CD14-positive monocyte (primary cell): ENCODE measurements at regions not wholly inside any gene's neighbourhood (a gene's known extent, or its start where the extent isn't known, plus 50 kb on each side); places are given as distances from the start of the nearest gene placed in this dataset.

ENCODE experiments used
- DNase-seq, 3 donors: peaks; one replicate each; pipeline ENCODE4 v3.0.0-alpha.2; 2011 to 2022
- H2AFZ ChIP-seq: 2 replicates; pipeline ENCODE4 v1.6.0; 2012; ENCODE audit warnings: mild to moderate bottlenecking, low read depth, low read length, inconsistent platforms; ENCODE audit not compliant: insufficient read depth, poor library complexity, severe bottlenecking
- H3K27ac ChIP-seq, 2 donors: 1 replicate in 1 of 2; 2 replicates in 1 of 2; pipeline ENCODE4 v1.5.1; 2012 to 2013; ENCODE audit warnings: low read length in 2 of 2, control low read depth in 1 of 2, inconsistent platforms in 1 of 2, low read depth in 1 of 2, mild to moderate bottlenecking in 1 of 2
- H3K27me3 ChIP-seq, 2 donors: one replicate each; pipeline versions ENCODE4 v1.6.0 to v1.6.1; 2011 to 2013; ENCODE audit warnings: low read length in 2 of 2; ENCODE audit not compliant: control insufficient read depth in 2 of 2, insufficient read depth in 2 of 2
- H3K36me3 ChIP-seq, 2 donors: replicated peaks in 1 of 2; 1 replicate in 1 of 2; 2 replicates in 1 of 2; pipeline versions ENCODE4 v1.5.1 to v1.6.1; 2012 to 2013; ENCODE audit warnings: low read length in 2 of 2, control low read depth in 1 of 2, inconsistent platforms in 1 of 2, mild to moderate bottlenecking in 1 of 2; ENCODE audit not compliant: insufficient read depth in 2 of 2, control insufficient read depth in 1 of 2
- H3K4me1 ChIP-seq, 2 donors: 1 replicate in 1 of 2; 2 replicates in 1 of 2; pipeline versions ENCODE4 v1.5.1 to v1.6.1; 2012 to 2013; ENCODE audit warnings: low read length in 2 of 2, control low read depth in 1 of 2, inconsistent platforms in 1 of 2, mild to moderate bottlenecking in 1 of 2, moderate library complexity in 1 of 2; ENCODE audit not compliant: insufficient read depth in 2 of 2, control insufficient read depth in 1 of 2
- H3K4me2 ChIP-seq: replicated peaks from 2 replicates; pipeline ENCODE3; 2012; ENCODE audit warnings: low read length, moderate library complexity, mild to moderate bottlenecking; ENCODE audit not compliant: poor library complexity, severe bottlenecking; ENCODE audit errors: extremely low read depth
- H3K4me3 ChIP-seq, 3 experiments: fragments of 200-600 bp in 1 of 3; sonication (generic) in 1 of 3; replicated peaks in 1 of 3; 1 replicate in 2 of 3; 2 replicates in 1 of 3; pipeline ENCODE4 v1.5.1; 2011 to 2013; ENCODE audit warnings: low read length in 3 of 3, mild to moderate bottlenecking in 3 of 3, control low read depth in 2 of 3, low read depth in 2 of 3, inconsistent platforms in 1 of 3, moderate library complexity in 1 of 3
- H3K79me2 ChIP-seq: 2 replicates; pipeline ENCODE4 v1.6.0; 2012; ENCODE audit warnings: mild to moderate bottlenecking, control low read depth, inconsistent platforms, low read length, moderate library complexity; ENCODE audit not compliant: insufficient read depth
- H3K9ac ChIP-seq: 2 replicates; pipeline ENCODE4 v1.6.0; 2017; ENCODE audit warnings: low read length, mild to moderate bottlenecking; ENCODE audit not compliant: insufficient read depth, poor library complexity, severe bottlenecking
- H3K9me3 ChIP-seq, 2 donors: replicated peaks in 1 of 2; 1 replicate in 1 of 2; 2 replicates in 1 of 2; pipeline versions ENCODE4 v1.5.1 to v1.6.1; 2012 to 2013; ENCODE audit warnings: low read length in 2 of 2, control low read depth in 1 of 2; ENCODE audit not compliant: control insufficient read depth in 1 of 2, insufficient read depth in 1 of 2
- H4K20me1 ChIP-seq: 2 replicates; pipeline ENCODE4 v1.6.0; 2012; ENCODE audit warnings: mild to moderate bottlenecking, low read length, control low read depth, moderate library complexity; ENCODE audit not compliant: insufficient read depth
- H3K27ac Mint-ChIP-seq, 7 donors: one replicate each; pipeline ENCODE4 v1.8.0; 2020; ENCODE audit warnings: mild to moderate bottlenecking in 7 of 7, mixed read lengths in 7 of 7, moderate library complexity in 6 of 7, inconsistent platforms in 2 of 7
- H3K27me3 Mint-ChIP-seq, 3 donors: one replicate each; pipeline ENCODE4 v1.8.0; 2021 to 2022; ENCODE audit warnings: low read depth in 3 of 3, mild to moderate bottlenecking in 3 of 3, mixed read lengths in 3 of 3, moderate library complexity in 3 of 3, inconsistent platforms in 1 of 3
- H3K36me3 Mint-ChIP-seq, 2 donors: one replicate each; pipeline ENCODE4 v1.8.0; 2020; ENCODE audit warnings: mixed read lengths in 2 of 2, inconsistent platforms in 1 of 2, mild to moderate bottlenecking in 1 of 2
- H3K4me1 Mint-ChIP-seq: one replicate; pipeline ENCODE4 v1.8.0; 2020; ENCODE audit warnings: mild to moderate bottlenecking, mixed read lengths
- H3K4me3 Mint-ChIP-seq, 2 donors: one replicate each; pipeline ENCODE4 v1.8.0; 2020; ENCODE audit warnings: mild to moderate bottlenecking in 2 of 2, mixed read lengths in 2 of 2, moderate library complexity in 1 of 2
- H3K9me3 Mint-ChIP-seq, 7 donors: one replicate each; pipeline ENCODE4 v1.8.0; 2020 to 2022; ENCODE audit warnings: mixed read lengths in 7 of 7, mild to moderate bottlenecking in 6 of 7, moderate library complexity in 6 of 7, inconsistent platforms in 2 of 7
- WGBS: methylation state at CpG from one replicate; pipeline ENCODE4 v1.1.5; 2013; ENCODE audit warnings: missing lambda C conversion rate; ENCODE audit not compliant: insufficient coverage; 5-methylcytosine and 5-hydroxymethylcytosine counted together
- intact Hi-C, 2 donors: fragments of 100-400 bp; cut with micrococcal nuclease; formaldehyde crosslinking; loops; one replicate each; pipeline versions ENCODE4 v1.15.0 to v1.15.1; 2023
- TF ChIP-seq, protein P1 (sequence below): fragments of 200-600 bp; IDR thresholded peaks from one replicate; pipeline ENCODE4 v1.8.0; 2022; ENCODE audit warnings: antibody characterized with exemption, mild to moderate bottlenecking

DNA sequence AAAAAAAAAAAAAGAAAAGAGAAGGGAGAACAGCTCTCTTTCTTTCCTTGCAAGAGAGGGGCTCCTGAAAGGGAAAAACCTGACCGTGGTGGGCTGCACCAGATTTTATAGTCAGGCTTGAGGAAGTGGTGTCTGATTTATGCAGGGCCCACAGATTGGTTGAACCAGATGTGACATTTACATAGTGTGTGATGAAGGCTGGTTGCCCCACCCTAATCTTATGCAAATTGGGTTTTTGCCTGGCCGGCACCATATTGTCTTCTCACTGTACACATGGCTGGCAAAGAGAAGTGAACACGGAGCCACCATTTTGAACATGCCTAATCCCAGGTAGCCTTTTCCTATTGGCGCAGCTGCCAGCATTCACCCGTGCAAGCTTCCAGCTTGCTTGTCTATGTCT lies 154.4 kb downstream of the OXSM start:
- no peaks in the 10 kb centered on the region for H3K4me1 Mint-ChIP-seq
- intact Hi-C loops, result no loop called here

DNA sequence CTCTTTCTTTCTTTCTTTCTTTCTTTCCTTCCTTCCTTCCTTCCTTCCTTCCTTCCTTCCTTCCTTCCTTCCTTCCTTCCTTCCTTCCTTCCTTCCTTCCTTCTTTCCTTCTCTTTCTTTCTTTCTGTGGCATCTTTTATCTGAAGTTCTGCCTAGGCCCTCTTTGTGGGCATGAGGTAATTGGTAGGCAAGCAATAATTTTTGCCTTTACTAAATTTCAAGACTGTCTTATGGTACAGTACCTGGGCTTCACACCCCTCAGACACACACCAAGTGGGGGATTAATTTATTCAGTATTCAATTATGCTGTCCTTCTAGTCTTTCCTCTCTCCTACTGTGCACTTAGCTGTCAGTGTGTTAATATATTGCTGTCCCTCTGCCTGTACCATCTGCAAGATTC lies 155.5 kb downstream of the OXSM start:
- Histone ChIP-seq H2AFZ (no peak overlapping the region), H3K4me1 (no peaks in the 10 kb centered on the region), H4K20me1 (no peaks in the 10 kb centered on the region), H3K9me3 (no peaks in the 10 kb centered on the region), H3K4me2 (no peak overlapping the region), H3K4me3 (no peak overlapping the region), H3K9ac (no peak overlapping the region), H3K36me3 (no peaks in the 10 kb centered on the region), H3K79me2 (no peaks in the 10 kb centered on the region), H3K27me3 (no peaks in the 10 kb centered on the region), H3K27ac (no peak overlapping the region)
- no peaks in the 10 kb centered on the region for H3K36me3 Mint-ChIP-seq
- no peak overlapping the region for H3K4me3 Mint-ChIP-seq
- intact Hi-C loops, result no loop called here
- peaks cover 0 to 9% (median 3%) of the 10 kb centered on the region in 7 donors for H3K9me3 Mint-ChIP-seq
- DNase-seq, result no peak
- no peaks in the 10 kb centered on the region for H3K4me1 Mint-ChIP-seq
- TF ChIP-seq, protein P1, sequence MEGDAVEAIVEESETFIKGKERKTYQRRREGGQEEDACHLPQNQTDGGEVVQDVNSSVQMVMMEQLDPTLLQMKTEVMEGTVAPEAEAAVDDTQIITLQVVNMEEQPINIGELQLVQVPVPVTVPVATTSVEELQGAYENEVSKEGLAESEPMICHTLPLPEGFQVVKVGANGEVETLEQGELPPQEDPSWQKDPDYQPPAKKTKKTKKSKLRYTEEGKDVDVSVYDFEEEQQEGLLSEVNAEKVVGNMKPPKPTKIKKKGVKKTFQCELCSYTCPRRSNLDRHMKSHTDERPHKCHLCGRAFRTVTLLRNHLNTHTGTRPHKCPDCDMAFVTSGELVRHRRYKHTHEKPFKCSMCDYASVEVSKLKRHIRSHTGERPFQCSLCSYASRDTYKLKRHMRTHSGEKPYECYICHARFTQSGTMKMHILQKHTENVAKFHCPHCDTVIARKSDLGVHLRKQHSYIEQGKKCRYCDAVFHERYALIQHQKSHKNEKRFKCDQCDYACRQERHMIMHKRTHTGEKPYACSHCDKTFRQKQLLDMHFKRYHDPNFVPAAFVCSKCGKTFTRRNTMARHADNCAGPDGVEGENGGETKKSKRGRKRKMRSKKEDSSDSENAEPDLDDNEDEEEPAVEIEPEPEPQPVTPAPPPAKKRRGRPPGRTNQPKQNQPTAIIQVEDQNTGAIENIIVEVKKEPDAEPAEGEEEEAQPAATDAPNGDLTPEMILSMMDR, result no peak
- H3K27ac Mint-ChIP-seq, result no peak overlapping the region
- peaks cover 0 to 4% (median 0%) of the 10 kb centered on the region in 3 donors for H3K27me3 Mint-ChIP-seq

More for the DNA sequence above, 154.4 kb downstream of the OXSM start:
- no peaks in the 10 kb centered on the region for H3K27me3 ChIP-seq
- Mint-ChIP-seq H3K27me3 (peaks cover 0 to 7% (median 0%) of the 10 kb centered on the region in 3 donors), H3K36me3 (no peaks in the 10 kb centered on the region), H3K4me3 (no peak overlapping the region), H3K9me3 (peaks cover 0 to 9% (median 3%) of the 10 kb centered on the region in 7 donors), H3K27ac (no peak overlapping the region)
- H3K9me3 ChIP-seq, result no peaks in the 10 kb centered on the region
- WGBS, result 83% methylated on average over 3 of the region's 5 CpGs
- H2AFZ ChIP-seq, result no peak overlapping the region
- H3K4me2 ChIP-seq, result no peak overlapping the region
- no peaks in the 10 kb centered on the region for H4K20me1 ChIP-seq
- no peak for DNase-seq
- no peaks in the 10 kb centered on the region for H3K79me2 ChIP-seq
- no peak overlapping the region for H3K27ac ChIP-seq
- no peak overlapping the region for H3K9ac ChIP-seq
- H3K4me1 ChIP-seq, result no peaks in the 10 kb centered on the region
- TF ChIP-seq, protein P1, result no peak
- H3K4me3 ChIP-seq, result no peak overlapping the region
- H3K36me3 ChIP-seq, result no peaks in the 10 kb centered on the region
